Head of caudate nucleus (tissue), 42 donors: ENCODE measurements at regions not wholly inside any gene's neighbourhood (a gene's known extent, or its start where the extent isn't known, plus 50 kb on each side); places are given as distances from the start of the nearest gene placed in this dataset.
A peak's percentile ranks its signal among the peaks of the same experiment; 100 is the strongest.

ENCODE experiments used
- DNase-seq, 42 donors: peaks; one replicate each; pipeline versions ENCODE4 v3.0.0 to v3.0.0-alpha.2; 2020 to 2021; ENCODE audit warnings: mixed read lengths in 7 of 42
- intact Hi-C: fragments of 100-400 bp; cut with DNase I; formaldehyde crosslinking; loops from one replicate; pipeline ENCODE4 v1.15.0; 2022

- intact Hi-C loops, result no loop called here
- no peak for DNase-seq
Observed at GRCh38 chr5:68423154-68423811, 207.7 kb downstream of the PIK3R1 start.

- DNase-seq, result peak in 2 of 42 donors; percentile 23 to 34
- intact Hi-C loops, result no loop called here
Observed at GRCh38 chr5:68424799-68425537, 209.4 kb downstream of the PIK3R1 start.

GRCh38 chr5:68426586-68426985 lies 211.0 kb downstream of the PIK3R1 start:
- peak in 7 of 42 donors; percentile 22 to 59 (median 42) for DNase-seq
- intact Hi-C loops, result no loop called here

GRCh38 chr5:68428231-68428811 lies 212.8 kb downstream of the PIK3R1 start:
- intact Hi-C loops, result no loop called here
- DNase-seq, result peak in 40 of 42 donors; percentile 7 to 76 (median 54)

GRCh38 chr5:68429510-68429909 lies 214.0 kb downstream of the PIK3R1 start:
- DNase-seq, result no peak
- intact Hi-C loops, result no loop called here

GRCh38 chr5:68430279-68430678 lies 214.7 kb downstream of the PIK3R1 start:
- intact Hi-C loops, result no loop called here
- DNase-seq, result no peak

- no peak for DNase-seq
- intact Hi-C loops, result no loop called here
Observed at GRCh38 chr5:68431186-68431585, 215.6 kb downstream of the PIK3R1 start.

GRCh38 chr5:68431601-68432337 lies 216.2 kb downstream of the PIK3R1 start:
- intact Hi-C loops, result no loop called here
- DNase-seq, result no peak

GRCh38 chr5:68432682-68433081 lies 217.1 kb downstream of the PIK3R1 start:
- intact Hi-C loops, result no loop called here
- no peak for DNase-seq

GRCh38 chr5:68433526-68433922 lies 218.0 kb downstream of the PIK3R1 start:
- intact Hi-C loops, result no loop called here
- DNase-seq, result no peak

GRCh38 chr5:68433923-68434879 lies 218.6 kb downstream of the PIK3R1 start:
- DNase-seq, result peak; percentile 29 to 85 (median 64)
- intact Hi-C loops, result no loop called here

GRCh38 chr5:68435611-68436010 lies 220.1 kb downstream of the PIK3R1 start:
- DNase-seq, result peak in 9 of 42 donors; percentile 9 to 39 (median 21)
- intact Hi-C loops, result no loop called here

GRCh38 chr5:68436686-68437520 lies 221.3 kb downstream of the PIK3R1 start:
- DNase-seq, result no peak
- intact Hi-C loops, result no loop called here

GRCh38 chr5:68438876-68439275 lies 223.3 kb downstream of the PIK3R1 start:
- DNase-seq, result no peak
- intact Hi-C loops, result no loop called here

- DNase-seq, result no peak
- intact Hi-C loops, result no loop called here
Observed at GRCh38 chr5:68440245-68440644, 224.7 kb downstream of the PIK3R1 start.

GRCh38 chr5:68440651-68441050 lies 225.1 kb downstream of the PIK3R1 start:
- intact Hi-C loops, result no loop called here

GRCh38 chr5:68441309-68442073 lies 225.9 kb downstream of the PIK3R1 start:
- DNase-seq, result no peak

More at GRCh38 chr5:68440651-68441050, 225.1 kb downstream of the PIK3R1 start:
- DNase-seq, result no peak

More at GRCh38 chr5:68441309-68442073, 225.9 kb downstream of the PIK3R1 start:
- intact Hi-C loops, result no loop called here
